ENCODE measurements at regions not wholly inside any gene's neighbourhood (a gene's known extent, or its start where the extent isn't known, plus 50 kb on each side); places are given as distances from the start of the nearest gene placed in this dataset.

- no peaks in the 10 kb centered on the region for H3K9me3 ChIP-seq
- H3K4me3 ChIP-seq = no peak overlapping the region
- H3K36me3 ChIP-seq = no peaks in the 10 kb centered on the region
- H3K27ac ChIP-seq = no peak overlapping the region
- H3K4me1 ChIP-seq = peaks cover 0 to 6% (median 0%) of the 10 kb centered on the region in 4 donors
- intact Hi-C loops (cut with DNase I; ENCODE audit: low total_unique reads) = no loop called here
- no peaks in the 10 kb centered on the region for H3K27me3 ChIP-seq
- DNase-seq = no peak
- no peak for TF ChIP-seq CTCF (IDR thresholded peaks at IDR 0.05)
Measured at GRCh38 chr10:4167216-4167615, 382.2 kb upstream of the KLF6 start.

DNA sequence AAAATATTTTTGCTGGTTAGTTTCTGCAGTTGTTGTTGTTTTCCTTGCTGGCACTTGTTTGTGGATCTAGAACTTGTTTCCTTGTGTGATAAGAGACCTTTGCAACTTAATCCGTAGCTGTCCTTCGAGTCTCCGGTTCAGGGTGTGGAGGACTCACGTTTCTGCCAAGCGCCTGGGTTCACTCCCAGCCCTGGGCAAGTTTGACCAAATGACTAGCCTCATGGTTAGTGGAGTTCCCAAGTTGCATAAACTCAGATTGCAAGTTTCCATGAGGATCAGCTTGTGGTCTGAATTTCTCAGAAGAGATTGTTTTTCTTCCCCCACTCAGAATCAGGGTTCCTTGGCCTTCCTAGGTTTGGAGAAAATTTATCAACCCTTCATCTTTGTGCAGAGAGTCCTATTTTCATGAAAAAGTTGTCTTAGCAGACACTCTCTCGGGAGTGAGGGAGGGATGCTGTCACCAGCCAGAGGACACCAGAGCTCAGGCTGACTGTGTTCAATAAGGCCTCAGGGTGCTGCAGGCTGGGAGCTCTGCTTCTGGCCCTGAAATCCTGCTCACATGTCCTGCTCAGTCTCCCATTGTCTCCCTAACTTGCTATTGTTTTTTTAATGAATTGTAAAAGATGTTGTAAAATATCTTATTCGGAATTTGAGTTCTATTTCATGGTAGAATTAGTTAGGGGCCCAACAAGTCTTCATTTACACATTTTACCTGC lies 377.7 kb upstream of the KLF6 start:
- DNase-seq = no peak
- Histone ChIP-seq H3K36me3 (no peaks in the 10 kb centered on the region), H3K27me3 (no peaks in the 10 kb centered on the region), H3K27ac (no peak overlapping the region), H3K9me3 (no peaks in the 10 kb centered on the region), H3K4me3 (no peak overlapping the region), H3K4me1 (peaks cover 0 to 4% (median 0%) of the 10 kb centered on the region in 4 donors)
- intact Hi-C loops (cut with DNase I; ENCODE audit: low total_unique reads) = no loop called here
- TF ChIP-seq CTCF (IDR thresholded peaks at IDR 0.05) = no peak

DNA sequence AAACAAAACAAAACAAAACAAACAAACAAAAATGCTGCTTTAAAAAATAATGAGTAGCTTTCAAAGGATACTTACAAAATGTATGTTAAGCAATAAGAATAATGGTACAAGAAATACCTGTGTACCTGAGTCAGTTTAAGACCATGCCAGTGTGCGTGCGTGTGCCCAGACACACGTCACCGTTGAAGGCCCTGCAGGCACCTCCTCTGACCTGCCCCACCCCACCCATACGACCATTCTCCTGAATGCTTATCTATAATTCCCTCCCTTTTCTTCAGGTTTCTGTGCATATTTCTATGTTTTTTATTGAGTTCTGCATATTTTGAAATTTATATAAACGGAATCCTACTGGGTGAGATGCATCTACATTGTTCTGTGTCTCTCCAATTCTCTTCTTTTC lies 374.2 kb upstream of the KLF6 start:
- no peak for DNase-seq
- no peak for TF ChIP-seq CTCF (IDR thresholded peaks at IDR 0.05)
- H3K9me3 ChIP-seq = no peaks in the 10 kb centered on the region
- no peaks in the 10 kb centered on the region for H3K27me3 ChIP-seq
- no peak overlapping the region for H3K27ac ChIP-seq
- H3K36me3 ChIP-seq = no peaks in the 10 kb centered on the region
- no peaks in the 10 kb centered on the region for H3K4me1 ChIP-seq
- intact Hi-C loops (cut with DNase I; ENCODE audit: low total_unique reads) = no loop called here
- H3K4me3 ChIP-seq = no peak overlapping the region

DNA sequence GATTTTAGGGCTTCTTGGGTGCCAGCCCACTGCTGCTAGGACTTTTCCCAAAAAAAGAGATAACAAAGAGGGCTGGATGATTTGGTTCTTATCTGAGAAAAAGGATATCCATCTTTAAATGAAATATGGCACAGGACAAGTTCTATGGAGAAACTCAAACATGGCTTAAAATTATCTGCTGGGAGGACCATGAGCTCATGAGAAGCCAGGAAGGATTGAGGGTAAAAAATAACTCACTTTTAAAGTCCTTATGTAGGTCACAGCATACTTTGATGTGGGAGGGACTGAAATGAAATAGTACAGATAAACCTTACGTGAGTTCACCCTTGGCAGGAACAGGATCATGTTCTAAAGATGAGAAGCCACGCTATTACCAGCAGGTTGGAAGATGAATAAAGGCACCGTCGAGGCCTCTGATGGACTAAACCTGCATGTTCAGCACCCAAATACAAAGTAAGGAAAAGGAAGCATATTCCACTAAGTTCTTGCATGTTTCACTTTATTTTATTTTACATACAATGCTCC lies 369.2 kb upstream of the KLF6 start:
- no peak for TF ChIP-seq CTCF (IDR thresholded peaks at IDR 0.05)
- Histone ChIP-seq H3K27me3 (no peaks in the 10 kb centered on the region), H3K27ac (no peak overlapping the region), H3K4me3 (no peak overlapping the region), H3K36me3 (no peaks in the 10 kb centered on the region), H3K9me3 (no peaks in the 10 kb centered on the region), H3K4me1 (no peaks in the 10 kb centered on the region)
- intact Hi-C loops (cut with DNase I; ENCODE audit: low total_unique reads) = no loop called here
- no peak for DNase-seq

GRCh38 chr10:4151466-4151865 lies 366.5 kb upstream of the KLF6 start:
- DNase-seq = no peak
- intact Hi-C loops (cut with DNase I; ENCODE audit: low total_unique reads) = no loop called here

More at GRCh38 chr10:4151466-4151865, 366.5 kb upstream of the KLF6 start:
- Histone ChIP-seq H3K27ac (no peak overlapping the region), H3K4me1 (no peaks in the 10 kb centered on the region), H3K9me3 (no peaks in the 10 kb centered on the region), H3K4me3 (no peak overlapping the region), H3K36me3 (no peaks in the 10 kb centered on the region), H3K27me3 (no peaks in the 10 kb centered on the region)
- no peak for TF ChIP-seq CTCF (IDR thresholded peaks at IDR 0.05)
